Upper lobe of right lung (tissue), 1 donor: ENCODE measurements at regions not wholly inside any gene's neighbourhood (a gene's known extent, or its start where the extent isn't known, plus 50 kb on each side); places are given as distances from the start of the nearest gene placed in this dataset.
A peak's percentile ranks its signal among the peaks of the same experiment; 100 is the strongest.

Experiments used
- ATAC-seq: fragments of 200-7000 bp; cut with Tn5 transposase; one replicate; pipeline ENCODE4 v1.9.1; 2020; ENCODE audit warnings: mild to moderate bottlenecking, moderate library complexity
- DNase-seq: peaks from one replicate; pipeline ENCODE4 v3.0.0-alpha.2; 2020
- H3K27ac ChIP-seq: fragments of 200-600 bp; one replicate; pipeline ENCODE4 v1.8.0; 2022
- H3K27me3 ChIP-seq: fragments of 200-600 bp; one replicate; pipeline ENCODE4 v1.8.0; 2022; ENCODE audit warnings: mild to moderate bottlenecking
- H3K36me3 ChIP-seq: fragments of 200-600 bp; one replicate; pipeline ENCODE4 v1.8.0; 2022
- H3K4me1 ChIP-seq: fragments of 200-600 bp; one replicate; pipeline ENCODE4 v1.8.0; 2022
- H3K4me3 ChIP-seq: fragments of 200-600 bp; one replicate; pipeline ENCODE4 v1.8.0; 2022; ENCODE audit warnings: mild to moderate bottlenecking
- H3K9me3 ChIP-seq: fragments of 200-600 bp; one replicate; pipeline ENCODE4 v1.8.0; 2022
- CTCF ChIP-seq: fragments of 200-600 bp; IDR thresholded peaks from one replicate; pipeline ENCODE4 v1.8.0; 2022; ENCODE audit warnings: antibody characterized with exemption
- intact Hi-C: fragments of 100-400 bp; cut with DNase I; formaldehyde crosslinking; loops from one replicate; pipeline ENCODE4 v1.11.0; 2022
- donor health status: DM: no; HTN: yes; CAD: no; lungs with severe emphysema.

DNA sequence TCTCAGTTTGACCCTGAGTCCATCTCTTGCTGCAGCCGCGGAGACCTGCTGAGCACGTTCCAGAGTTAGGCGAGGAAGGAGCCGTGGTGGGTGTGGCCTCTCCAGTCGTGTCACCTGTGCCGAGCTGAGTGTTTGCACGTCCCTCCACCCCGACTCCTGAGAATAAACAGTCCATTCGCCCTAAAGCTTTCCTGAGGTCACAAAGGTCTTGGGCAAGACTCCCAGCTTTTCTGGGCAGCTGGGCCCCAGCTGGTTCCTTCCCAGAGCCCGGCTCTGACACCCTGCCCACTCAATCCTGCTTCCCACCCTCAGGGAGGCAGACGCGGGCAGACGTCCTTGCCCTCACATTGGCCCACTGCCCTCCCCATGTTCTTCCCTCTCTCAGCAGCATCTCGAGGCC, 142.2 kb downstream of the KCTD15 start:
- Histone ChIP-seq H3K9me3 (no peaks in the 10 kb centered on the region), H3K36me3 (no peaks in the 10 kb centered on the region), H3K4me3 (no peak overlapping the region), H3K27ac (no peak overlapping the region), H3K4me1 (no peaks in the 10 kb centered on the region), H3K27me3 (no peaks in the 10 kb centered on the region)
- DNase-seq (peak; percentile 78), ATAC-seq (peak; percentile 76)
- no peak for TF ChIP-seq CTCF
- intact Hi-C loops: no loop called here

- no peak for TF ChIP-seq CTCF
- H3K27me3 ChIP-seq: no peaks in the 10 kb centered on the region
- H3K4me3 ChIP-seq: no peak overlapping the region
- no peaks in the 10 kb centered on the region for H3K4me1 ChIP-seq
- H3K36me3 ChIP-seq: no peaks in the 10 kb centered on the region
- ATAC-seq (no peak), DNase-seq (no peak)
- no peak overlapping the region for H3K27ac ChIP-seq
- intact Hi-C loops: no loop called here
- H3K9me3 ChIP-seq: no peaks in the 10 kb centered on the region
Observed at GRCh38 chr19:33941133-33941532, 144.5 kb downstream of the KCTD15 start.

DNA sequence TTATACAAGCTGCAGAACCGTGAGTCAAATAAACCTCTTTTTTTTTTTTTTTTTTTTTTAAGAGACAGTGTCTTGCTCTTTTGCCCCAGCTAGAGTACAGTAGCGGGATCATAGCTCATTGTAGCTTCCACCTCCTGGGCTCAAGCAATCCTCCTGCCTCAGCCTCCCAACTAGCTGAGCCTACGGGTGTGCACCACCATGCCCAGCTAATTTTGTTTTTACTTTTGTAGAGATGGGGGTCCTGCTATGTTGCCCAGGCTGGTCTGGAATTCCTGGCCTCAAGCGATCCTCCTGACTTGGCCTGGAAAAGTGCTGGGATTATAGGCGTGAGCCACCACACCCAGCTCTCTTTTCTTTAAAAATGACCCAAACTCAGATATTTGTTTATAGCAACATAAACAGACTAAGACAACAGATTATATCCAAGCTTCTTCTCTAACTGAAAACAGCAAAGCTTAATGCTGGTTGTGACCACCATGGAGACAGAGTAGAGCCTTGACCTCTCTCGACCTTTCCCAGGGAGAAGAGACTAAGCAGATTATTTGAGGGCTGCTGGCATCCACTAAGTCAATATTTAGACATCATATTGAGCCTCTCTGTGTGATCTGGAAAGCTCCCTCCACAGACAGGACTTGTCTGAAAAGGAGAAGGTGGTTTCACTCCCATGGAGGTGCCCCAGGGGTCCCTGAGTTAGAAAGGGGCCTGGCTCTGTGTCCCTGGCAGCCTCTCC, 150.0 kb downstream of the KCTD15 start:
- no peak for TF ChIP-seq CTCF
- no peak for DNase-seq

GRCh38 chr19:33947265-33947964, 150.7 kb downstream of the KCTD15 start:
- Histone ChIP-seq H3K4me1 (no peaks in the 10 kb centered on the region), H3K9me3 (no peaks in the 10 kb centered on the region), H3K27me3 (no peaks in the 10 kb centered on the region), H3K27ac (no peak overlapping the region), H3K36me3 (no peaks in the 10 kb centered on the region), H3K4me3 (no peak overlapping the region)
- DNase-seq (no peak), ATAC-seq (no peak)
- no peak for TF ChIP-seq CTCF
- intact Hi-C loops: no loop called here

More for the DNA sequence above, 150.0 kb downstream of the KCTD15 start:
- Histone ChIP-seq H3K27ac (no peak overlapping the region), H3K4me3 (no peak overlapping the region), H3K27me3 (no peaks in the 10 kb centered on the region), H3K9me3 (no peaks in the 10 kb centered on the region), H3K36me3 (no peaks in the 10 kb centered on the region), H3K4me1 (no peaks in the 10 kb centered on the region)
- intact Hi-C loops: no loop called here
- ATAC-seq: no peak

DNA sequence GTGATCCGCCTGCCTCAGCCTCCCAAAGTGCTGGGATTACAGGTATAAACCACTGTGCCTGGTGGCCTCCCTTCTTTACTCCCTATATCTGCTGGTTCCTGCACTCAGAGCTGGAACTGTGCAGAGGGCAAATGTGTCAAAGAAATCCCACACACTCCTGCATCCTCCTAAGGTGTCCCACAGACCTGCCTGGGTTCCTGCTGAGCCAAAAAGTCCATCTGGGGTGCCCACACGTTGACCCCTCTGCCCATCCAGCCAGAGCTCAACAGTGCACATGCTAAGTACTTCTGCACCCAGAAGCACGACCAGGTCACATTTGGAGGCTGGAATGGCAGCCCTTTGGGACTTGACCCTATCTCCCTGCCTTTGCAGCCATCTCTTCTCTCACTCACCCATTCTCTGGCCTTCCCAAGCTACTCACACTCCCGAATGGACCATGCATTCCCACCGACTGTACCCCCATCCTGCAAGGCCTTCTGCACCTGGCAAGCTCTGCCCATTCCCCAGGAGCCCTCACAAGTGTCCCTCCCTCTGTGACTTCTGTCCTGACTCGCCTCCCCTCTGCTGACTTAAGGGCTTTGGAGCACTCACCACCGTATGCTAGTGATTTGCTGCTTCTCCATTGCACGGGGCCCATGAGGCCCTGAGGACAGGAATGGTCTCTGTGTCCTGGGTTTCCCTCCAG, 152.1 kb downstream of the KCTD15 start:
- DNase-seq: no peak
- no peak for TF ChIP-seq CTCF
- intact Hi-C loops: no loop called here
- H3K27ac ChIP-seq: no peak overlapping the region
- H3K4me1 ChIP-seq: no peaks in the 10 kb centered on the region
- H3K9me3 ChIP-seq: no peaks in the 10 kb centered on the region
- H3K27me3 ChIP-seq: no peaks in the 10 kb centered on the region
- no peaks in the 10 kb centered on the region for H3K36me3 ChIP-seq
- no peak for ATAC-seq
- H3K4me3 ChIP-seq: no peak overlapping the region
